Sigmoid colon (tissue), 6 donors: ENCODE measurements at regions not wholly inside any gene's neighbourhood (a gene's known extent, or its start where the extent isn't known, plus 50 kb on each side); places are given as distances from the start of the nearest gene placed in this dataset.
A peak's percentile ranks its signal among the peaks of the same experiment; 100 is the strongest.

Experiments
- DNase-seq: peaks from one replicate; pipeline ENCODE4 v3.0.0-alpha.2; 2019
- H3K27ac ChIP-seq, 4 donors: fragments of 200-600 bp; sonication (generic); one replicate each; pipeline ENCODE4 v1.5.1; 2016 to 2019; ENCODE audit warnings: mild to moderate bottlenecking in 1 of 4
- H3K27me3 ChIP-seq, 3 donors: fragments of 200-600 bp; sonication (generic); one replicate each; pipeline ENCODE4 v1.5.1; 2019; ENCODE audit warnings: mild to moderate bottlenecking in 1 of 3
- H3K36me3 ChIP-seq, 4 donors: fragments of 200-600 bp; sonication (generic); one replicate each; pipeline ENCODE4 v1.5.1; 2016 to 2019
- H3K4me1 ChIP-seq, 4 donors: fragments of 200-600 bp; sonication (generic); one replicate each; pipeline ENCODE4 v1.5.1; 2017 to 2019
- H3K4me3 ChIP-seq, 4 donors: fragments of 200-600 bp; sonication (generic); one replicate each; pipeline ENCODE4 v1.5.1; 2017 to 2019; ENCODE audit warnings: mild to moderate bottlenecking in 2 of 4, moderate library complexity in 1 of 4
- H3K9me3 ChIP-seq, 4 donors: fragments of 200-600 bp in 3 of 4; sonication (generic) in 3 of 4; one replicate each; pipeline versions ENCODE4 v1.5.1 to v1.6.1; 2013 to 2019
- EP300 ChIP-seq, 4 donors: sonication (generic); formaldehyde crosslinking; IDR thresholded peaks; one replicate each; pipeline ENCODE4 v1.6.1; 2017; ENCODE audit warnings: antibody characterized with exemption in 4 of 4
- POLR2A ChIP-seq, 2 donors: fragments of 450-650 bp; IDR thresholded peaks; one replicate each; pipeline ENCODE4 v1.6.1; 2016; ENCODE audit warnings: antibody characterized with exemption in 2 of 2, mild to moderate bottlenecking in 2 of 2, moderate library complexity in 2 of 2
- POLR2AphosphoS5 ChIP-seq, 4 donors: sonication (generic); formaldehyde crosslinking; IDR thresholded peaks; one replicate each; pipeline ENCODE4 v1.6.1; 2017; ENCODE audit warnings: antibody characterized with exemption in 4 of 4
- WGBS, 2 donors: extraction: QIAGEN DNeasy Blood & Tissue Kit; methylation state at CpG; one replicate each; pipeline ENCODE4 v1.1.7; 2013; 5-methylcytosine and 5-hydroxymethylcytosine counted together
- intact Hi-C: fragments of 100-400 bp; cut with DNase I; formaldehyde crosslinking; loops from one replicate; pipeline ENCODE4 v1.15.1; 2023
- TF ChIP-seq, protein P1 (sequence below), 4 experiments: fragments of 450-650 bp in 3 of 4; fragments of 200-600 bp in 1 of 4; IDR thresholded peaks; one replicate each; pipeline ENCODE4 v1.5.1; 2016 to 2019; ENCODE audit warnings: antibody characterized with exemption in 4 of 4, mild to moderate bottlenecking in 3 of 4, moderate library complexity in 2 of 4
- donor health status: healthy with polysubstance abuse.
- donor health status: healthy.

DNA sequence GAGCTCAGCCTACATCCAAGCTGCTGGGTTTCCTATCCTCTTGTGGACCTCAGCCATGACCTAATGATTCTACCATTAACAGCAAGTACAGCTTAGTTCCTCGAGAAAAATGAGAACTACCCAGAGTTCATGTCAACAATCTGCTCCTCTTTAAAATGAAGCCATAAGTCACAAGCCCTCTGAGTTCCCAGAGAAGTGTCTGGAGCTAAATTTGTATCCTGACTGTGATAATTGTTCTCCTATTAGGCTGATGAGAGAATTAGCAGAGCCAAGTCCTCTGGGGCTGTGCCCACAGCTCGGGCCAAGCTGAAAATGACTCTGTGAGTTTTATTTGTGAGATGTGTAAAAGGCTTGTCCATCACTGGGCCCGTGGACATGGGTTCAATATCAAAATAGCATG is 145.1 kb upstream of the SMIM23 start:
- DNase-seq, result no peak
- intact Hi-C loops, result no loop called here
- H3K27ac ChIP-seq, result peak overlapping the region in 2 of 4 donors; percentile 34 to 43
- no peaks in the 10 kb centered on the region for H3K27me3 ChIP-seq
- H3K9me3 ChIP-seq, result no peaks in the 10 kb centered on the region
- TF ChIP-seq POLR2A (IDR thresholded peaks at IDR 0.05) (no peak), POLR2AphosphoS5 (IDR thresholded peaks at IDR 0.05) (no peak), EP300 (IDR thresholded peaks at IDR 0.05) (no peak)
- TF ChIP-seq, protein P1, sequence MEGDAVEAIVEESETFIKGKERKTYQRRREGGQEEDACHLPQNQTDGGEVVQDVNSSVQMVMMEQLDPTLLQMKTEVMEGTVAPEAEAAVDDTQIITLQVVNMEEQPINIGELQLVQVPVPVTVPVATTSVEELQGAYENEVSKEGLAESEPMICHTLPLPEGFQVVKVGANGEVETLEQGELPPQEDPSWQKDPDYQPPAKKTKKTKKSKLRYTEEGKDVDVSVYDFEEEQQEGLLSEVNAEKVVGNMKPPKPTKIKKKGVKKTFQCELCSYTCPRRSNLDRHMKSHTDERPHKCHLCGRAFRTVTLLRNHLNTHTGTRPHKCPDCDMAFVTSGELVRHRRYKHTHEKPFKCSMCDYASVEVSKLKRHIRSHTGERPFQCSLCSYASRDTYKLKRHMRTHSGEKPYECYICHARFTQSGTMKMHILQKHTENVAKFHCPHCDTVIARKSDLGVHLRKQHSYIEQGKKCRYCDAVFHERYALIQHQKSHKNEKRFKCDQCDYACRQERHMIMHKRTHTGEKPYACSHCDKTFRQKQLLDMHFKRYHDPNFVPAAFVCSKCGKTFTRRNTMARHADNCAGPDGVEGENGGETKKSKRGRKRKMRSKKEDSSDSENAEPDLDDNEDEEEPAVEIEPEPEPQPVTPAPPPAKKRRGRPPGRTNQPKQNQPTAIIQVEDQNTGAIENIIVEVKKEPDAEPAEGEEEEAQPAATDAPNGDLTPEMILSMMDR (IDR thresholded peaks at IDR 0.05), result no peak
- WGBS, 2 donors, result 46 to 53% methylated on average over 3 of the region's 3 CpGs
- no peaks in the 10 kb centered on the region for H3K36me3 ChIP-seq
- H3K4me3 ChIP-seq, result no peak overlapping the region
- H3K4me1 ChIP-seq, result peaks cover 0 to 21% (median 17%) of the 10 kb centered on the region in 4 donors

DNA sequence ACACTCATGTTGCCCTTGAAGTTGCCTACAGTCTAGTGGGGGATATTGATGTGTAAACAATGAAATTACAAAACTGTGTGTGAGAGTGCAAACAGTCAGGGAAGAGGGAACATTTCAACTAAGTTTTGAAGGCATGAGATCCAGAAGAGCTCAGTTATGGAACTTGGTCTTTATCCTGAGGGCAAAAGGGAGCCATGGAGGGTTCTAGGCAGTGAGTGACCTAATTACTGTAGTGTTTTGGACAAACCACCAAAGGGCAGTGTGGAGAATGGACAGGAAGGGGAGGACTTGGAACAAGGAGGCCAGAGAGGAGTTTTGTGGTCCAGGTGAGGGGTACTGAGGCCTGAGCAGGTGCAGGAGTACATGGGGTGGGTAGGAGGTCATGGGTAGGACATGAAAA is 143.7 kb upstream of the SMIM23 start:
- Histone ChIP-seq H3K36me3 (no peaks in the 10 kb centered on the region), H3K9me3 (no peaks in the 10 kb centered on the region), H3K27me3 (no peaks in the 10 kb centered on the region), H3K4me1 (peaks cover 0 to 21% (median 17%) of the 10 kb centered on the region in 4 donors), H3K27ac (no peak overlapping the region), H3K4me3 (no peak overlapping the region)
- TF ChIP-seq POLR2A (IDR thresholded peaks at IDR 0.05), result no peak
- TF ChIP-seq, protein P1 (IDR thresholded peaks at IDR 0.05), result no peak
- TF ChIP-seq EP300 (IDR thresholded peaks at IDR 0.05), result no peak
- no peak for TF ChIP-seq POLR2AphosphoS5 (IDR thresholded peaks at IDR 0.05)
- intact Hi-C loops, result no loop called here
- DNase-seq, result no peak

DNA sequence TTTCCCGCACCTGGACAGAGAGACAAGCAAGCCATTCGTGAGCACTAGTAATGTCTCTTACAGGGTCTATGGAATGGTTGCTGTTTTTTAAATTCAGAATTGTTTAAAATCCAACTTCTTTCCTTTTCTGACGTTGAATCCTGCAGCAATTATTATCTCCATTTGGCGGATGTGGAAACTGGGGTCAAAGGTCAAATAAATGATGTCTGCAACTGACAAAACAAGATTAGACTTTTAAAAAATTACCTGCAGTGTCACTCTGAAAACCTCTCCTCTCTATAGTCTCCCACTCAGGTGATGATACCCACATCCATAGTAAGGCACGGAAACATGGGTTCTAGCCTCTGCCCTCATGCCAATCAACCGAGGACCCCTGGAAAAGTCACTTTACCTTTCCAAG is 142.7 kb upstream of the SMIM23 start:
- no peaks in the 10 kb centered on the region for H3K36me3 ChIP-seq
- no peak overlapping the region for H3K27ac ChIP-seq
- no peak overlapping the region for H3K4me3 ChIP-seq
- 81 to 90% methylated on average over 6 of the region's 6 CpGs for WGBS, 2 donors
- intact Hi-C loops, result no loop called here
- peaks cover 0 to 21% (median 17%) of the 10 kb centered on the region in 4 donors for H3K4me1 ChIP-seq
- DNase-seq, result no peak
- H3K27me3 ChIP-seq, result no peaks in the 10 kb centered on the region
- TF ChIP-seq EP300 (IDR thresholded peaks at IDR 0.05), result no peak
- TF ChIP-seq POLR2AphosphoS5 (IDR thresholded peaks at IDR 0.05), result no peak
- TF ChIP-seq, protein P1 (IDR thresholded peaks at IDR 0.05), result no peak
- TF ChIP-seq POLR2A (IDR thresholded peaks at IDR 0.05), result no peak
- H3K9me3 ChIP-seq, result no peaks in the 10 kb centered on the region

DNA sequence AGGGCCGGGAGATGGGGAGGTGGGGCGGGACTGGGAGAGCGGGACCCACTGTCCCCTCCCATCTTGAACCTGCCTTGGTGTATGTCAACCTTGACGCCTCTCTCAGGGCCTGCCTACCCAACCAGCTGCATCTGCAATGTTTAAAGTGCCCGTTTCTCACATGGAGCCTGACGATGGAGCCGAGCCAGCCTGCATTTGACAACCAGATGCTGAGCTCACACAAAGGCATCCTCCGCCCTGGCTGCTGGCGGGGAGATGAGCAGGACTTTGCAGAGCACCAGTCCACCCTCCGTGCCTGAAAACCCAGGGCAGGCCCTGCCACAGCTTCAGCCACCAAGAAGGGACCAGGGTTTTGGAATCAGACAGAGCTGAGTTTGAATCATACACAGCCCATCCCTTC is 141.1 kb upstream of the SMIM23 start:
- Histone ChIP-seq H3K36me3 (no peaks in the 10 kb centered on the region), H3K9me3 (no peaks in the 10 kb centered on the region), H3K4me1 (peaks cover 0 to 21% (median 17%) of the 10 kb centered on the region in 4 donors), H3K27me3 (no peaks in the 10 kb centered on the region), H3K4me3 (no peak overlapping the region), H3K27ac (no peak overlapping the region)
- TF ChIP-seq EP300 (IDR thresholded peaks at IDR 0.05) (no peak), POLR2A (IDR thresholded peaks at IDR 0.05) (no peak), POLR2AphosphoS5 (IDR thresholded peaks at IDR 0.05) (no peak)
- TF ChIP-seq, protein P1 (IDR thresholded peaks at IDR 0.05), result no peak
- intact Hi-C loops, result no loop called here
- no peak for DNase-seq
- 73 to 76% methylated on average over 10 of the region's 10 CpGs for WGBS, 2 donors
